DMS79 (cell line): ENCODE measurements at regions not wholly inside any gene's neighbourhood (a gene's known extent, or its start where the extent isn't known, plus 50 kb on each side); places are given as distances from the start of the nearest gene placed in this dataset.
A peak's percentile ranks its signal among the peaks of the same experiment; 100 is the strongest.

Experiments used
- DNase-seq: peaks from one replicate; lab custom pipeline; 2025; lab: John Stamatoyannopoulos, UW

- DNase-seq: no peak
Measured at GRCh38 chr2:204321910-204322751, 223.1 kb upstream of the PARD3B start.

- DNase-seq: peak; percentile 57
Measured at GRCh38 chr2:204325468-204325867, 219.8 kb upstream of the PARD3B start.

GRCh38 chr2:204328373-204328772, 216.9 kb upstream of the PARD3B start:
- DNase-seq: no peak

- no peak for DNase-seq
Measured at GRCh38 chr2:204329016-204329415, 216.3 kb upstream of the PARD3B start.

GRCh38 chr2:204329532-204329931, 215.7 kb upstream of the PARD3B start:
- no peak for DNase-seq

- no peak for DNase-seq
Measured at GRCh38 chr2:204331180-204331579, 214.1 kb upstream of the PARD3B start.

GRCh38 chr2:204331988-204332387, 213.3 kb upstream of the PARD3B start:
- no peak for DNase-seq

- no peak for DNase-seq
Measured at GRCh38 chr2:204332706-204333105, 212.6 kb upstream of the PARD3B start.

- DNase-seq: no peak
Measured at GRCh38 chr2:204333861-204334260, 211.4 kb upstream of the PARD3B start.

- DNase-seq: no peak
Measured at GRCh38 chr2:204335451-204336058, 209.7 kb upstream of the PARD3B start.

GRCh38 chr2:204336153-204336744, 209.0 kb upstream of the PARD3B start:
- no peak for DNase-seq

- DNase-seq: no peak
Measured at GRCh38 chr2:204337638-204338037, 207.6 kb upstream of the PARD3B start.

- DNase-seq: no peak
Measured at GRCh38 chr2:204339212-204339715, 206.0 kb upstream of the PARD3B start.

GRCh38 chr2:204340511-204340910, 204.8 kb upstream of the PARD3B start:
- no peak for DNase-seq

GRCh38 chr2:204341887-204342276, 203.4 kb upstream of the PARD3B start:
- no peak for DNase-seq

- peak; percentile 66 for DNase-seq
Measured at GRCh38 chr2:204343685-204344084, 201.6 kb upstream of the PARD3B start.

- no peak for DNase-seq
Measured at GRCh38 chr2:204344119-204344518, 201.2 kb upstream of the PARD3B start.

GRCh38 chr2:204346906-204347305, 198.4 kb upstream of the PARD3B start:
- DNase-seq: no peak

- no peak for DNase-seq
Measured at GRCh38 chr2:204353823-204354222, 191.5 kb upstream of the PARD3B start.

GRCh38 chr2:204354442-204354856, 190.8 kb upstream of the PARD3B start:
- no peak for DNase-seq

- no peak for DNase-seq
Measured at GRCh38 chr2:204355688-204356087, 189.6 kb upstream of the PARD3B start.

- no peak for DNase-seq
Measured at GRCh38 chr2:204356151-204356641, 189.1 kb upstream of the PARD3B start.

- DNase-seq: no peak
Measured at GRCh38 chr2:204357286-204357685, 188.0 kb upstream of the PARD3B start.
